B cell (primary cell): ENCODE measurements at regions not wholly inside any gene's neighbourhood (a gene's known extent, or its start where the extent isn't known, plus 50 kb on each side); places are given as distances from the start of the nearest gene placed in this dataset.

Experiments used
- EZH2 ChIP-seq: IDR thresholded peaks from 2 replicates; pipeline ENCODE4 v1.6.1; 2012; ENCODE audit warnings: borderline replicate concordance, low read depth, mild to moderate bottlenecking, moderate library complexity, low read length; ENCODE audit not compliant: insufficient read depth, poor library complexity, severe bottlenecking
- TF ChIP-seq, protein P1 (sequence below): fragments of 200-600 bp; IDR thresholded peaks from one replicate; pipeline ENCODE4 v1.8.0; 2022; ENCODE audit warnings: antibody characterized with exemption, mild to moderate bottlenecking

GRCh38 chr7:113810080-113810744, 108.6 kb downstream of the PPP1R3A start:
- TF ChIP-seq, protein P1, sequence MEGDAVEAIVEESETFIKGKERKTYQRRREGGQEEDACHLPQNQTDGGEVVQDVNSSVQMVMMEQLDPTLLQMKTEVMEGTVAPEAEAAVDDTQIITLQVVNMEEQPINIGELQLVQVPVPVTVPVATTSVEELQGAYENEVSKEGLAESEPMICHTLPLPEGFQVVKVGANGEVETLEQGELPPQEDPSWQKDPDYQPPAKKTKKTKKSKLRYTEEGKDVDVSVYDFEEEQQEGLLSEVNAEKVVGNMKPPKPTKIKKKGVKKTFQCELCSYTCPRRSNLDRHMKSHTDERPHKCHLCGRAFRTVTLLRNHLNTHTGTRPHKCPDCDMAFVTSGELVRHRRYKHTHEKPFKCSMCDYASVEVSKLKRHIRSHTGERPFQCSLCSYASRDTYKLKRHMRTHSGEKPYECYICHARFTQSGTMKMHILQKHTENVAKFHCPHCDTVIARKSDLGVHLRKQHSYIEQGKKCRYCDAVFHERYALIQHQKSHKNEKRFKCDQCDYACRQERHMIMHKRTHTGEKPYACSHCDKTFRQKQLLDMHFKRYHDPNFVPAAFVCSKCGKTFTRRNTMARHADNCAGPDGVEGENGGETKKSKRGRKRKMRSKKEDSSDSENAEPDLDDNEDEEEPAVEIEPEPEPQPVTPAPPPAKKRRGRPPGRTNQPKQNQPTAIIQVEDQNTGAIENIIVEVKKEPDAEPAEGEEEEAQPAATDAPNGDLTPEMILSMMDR, result no peak
- no peak for TF ChIP-seq EZH2
